PC-9 (cell line): ENCODE measurements at regions not wholly inside any gene's neighbourhood (a gene's known extent, or its start where the extent isn't known, plus 50 kb on each side); places are given as distances from the start of the nearest gene placed in this dataset.

Source experiments
- BruUV-seq: library from RNA; stranded (reverse); fragments of 400-500 nt; replicated peaks from 2 replicates; lab custom pipeline; 2021; lab: Mats Ljungman, UMichigan
- CTCF ChIA-PET: fragments of 300-600 bp; sonication (Branson Sonifier 250); formaldehyde crosslinking; loops from one replicate; lab custom pipeline; 2022; ENCODE audit warnings: antibody characterized with exemption; lab: Charles Lee
- POLR2A ChIA-PET: fragments of 300-600 bp; sonication (Branson Sonifier 250); formaldehyde crosslinking; loops from one replicate; lab custom pipeline; 2022; ENCODE audit warnings: antibody characterized with exemption; ENCODE audit not compliant: unreplicated experiment; lab: Charles Lee
- DNase-seq, 2 experiments: peaks; one replicate each; pipeline versions ENCODE4 v3.0.0 to v3.0.0-alpha.2; 2015 to 2022; ENCODE audit warnings: mixed read lengths in 1 of 2
- H2AFZ ChIP-seq: fragments of 200-600 bp; sonication (generic); 2 replicates; pipeline ENCODE4 v1.8.1; 2017; ENCODE audit warnings: antibody characterized with exemption
- H3F3A ChIP-seq: fragments of 200-600 bp; sonication (generic); 2 replicates; pipeline ENCODE4 v1.8.1; 2017; ENCODE audit warnings: antibody characterized with exemption, mild to moderate bottlenecking, low read depth; ENCODE audit not compliant: insufficient read depth
- H3K27ac ChIP-seq: fragments of 200-600 bp; sonication (generic); 2 replicates; pipeline ENCODE4 v1.6.1; 2016; ENCODE audit warnings: mixed run types
- H3K27me3 ChIP-seq: fragments of 200-600 bp; sonication (generic); 2 replicates; pipeline ENCODE4 v1.6.1; 2016; ENCODE audit warnings: low read depth, mixed run types; ENCODE audit not compliant: insufficient read depth
- H3K36me3 ChIP-seq: fragments of 200-600 bp; sonication (generic); 2 replicates; pipeline ENCODE4 v1.6.1; 2016; ENCODE audit warnings: low read depth, mixed run types
- H3K4me1 ChIP-seq: fragments of 200-600 bp; sonication (generic); replicated peaks from 2 replicates; pipeline ENCODE4 v1.6.1; 2016; ENCODE audit warnings: mixed run types; ENCODE audit not compliant: insufficient read depth
- H3K4me2 ChIP-seq: fragments of 200-600 bp; sonication (generic); 2 replicates; pipeline ENCODE4 v1.6.1; 2017; ENCODE audit warnings: mixed run types
- H3K4me3 ChIP-seq: fragments of 200-600 bp; sonication (generic); 2 replicates; pipeline ENCODE4 v1.6.1; 2016; ENCODE audit warnings: mixed run types
- H3K79me2 ChIP-seq: fragments of 200-600 bp; sonication (generic); 2 replicates; pipeline ENCODE4 v1.6.1; 2017; ENCODE audit warnings: low read depth, mixed run types
- H3K9me2 ChIP-seq: fragments of 200-600 bp; sonication (generic); 2 replicates; pipeline ENCODE4 v1.8.1; 2017; ENCODE audit warnings: mild to moderate bottlenecking; ENCODE audit not compliant: insufficient read depth
- H3K9me3 ChIP-seq: fragments of 200-600 bp; sonication (generic); 2 replicates; pipeline ENCODE4 v1.8.1; 2016; ENCODE audit warnings: low read depth; ENCODE audit not compliant: insufficient read depth
- H4K20me1 ChIP-seq: fragments of 200-600 bp; sonication (generic); 2 replicates; pipeline ENCODE4 v1.8.1; 2017; ENCODE audit not compliant: insufficient read depth
- EZH2 ChIP-seq: fragments of 200-600 bp; sonication (generic); IDR thresholded peaks from 2 replicates; pipeline ENCODE4 v1.8.0; 2017; ENCODE audit warnings: antibody characterized with exemption, low read depth
- intact Hi-C: fragments of 100-400 bp; cut with micrococcal nuclease; formaldehyde crosslinking; loops from one replicate; pipeline ENCODE4 v1.10.0; 2022; ENCODE audit not compliant: unreplicated experiment
- TF ChIP-seq, protein P1 (sequence below): fragments of 200-600 bp; sonication (generic); conservative IDR thresholded peaks from 2 replicates; pipeline ENCODE4 v1.6.1; 2017; ENCODE audit warnings: mixed run types, antibody characterized with exemption, mild to moderate bottlenecking, moderate library complexity

DNA sequence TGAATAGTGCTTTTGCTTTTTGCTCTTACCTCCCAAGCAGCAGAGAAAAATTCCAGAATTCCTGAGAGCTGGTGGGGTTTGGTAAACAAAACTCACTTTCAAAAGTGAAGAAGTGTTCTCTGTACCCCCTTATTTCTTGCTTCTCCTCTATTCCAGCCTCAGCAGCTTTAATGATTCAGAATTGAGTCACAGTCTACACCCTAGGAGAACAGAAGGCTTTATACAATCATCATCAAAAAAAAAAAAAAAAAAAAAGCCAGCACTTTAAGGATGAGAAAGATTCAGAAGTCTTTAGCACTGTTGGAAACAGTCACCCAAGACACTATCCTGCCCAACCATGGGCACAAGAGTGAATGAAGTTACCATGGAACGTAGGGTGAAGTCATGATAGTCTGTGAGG lies 1583.1 kb upstream of the PCDH10 start:
- H3K27me3 ChIP-seq: no peaks in the 10 kb centered on the region
- intact Hi-C loops: no loop called here
- H3K4me2 ChIP-seq: no peak overlapping the region
- no peaks in the 10 kb centered on the region for H3K36me3 ChIP-seq
- H2AFZ ChIP-seq: no peak overlapping the region
- DNase-seq: no peak
- no TSS peak for BruUV-seq
- TF ChIP-seq, protein P1, sequence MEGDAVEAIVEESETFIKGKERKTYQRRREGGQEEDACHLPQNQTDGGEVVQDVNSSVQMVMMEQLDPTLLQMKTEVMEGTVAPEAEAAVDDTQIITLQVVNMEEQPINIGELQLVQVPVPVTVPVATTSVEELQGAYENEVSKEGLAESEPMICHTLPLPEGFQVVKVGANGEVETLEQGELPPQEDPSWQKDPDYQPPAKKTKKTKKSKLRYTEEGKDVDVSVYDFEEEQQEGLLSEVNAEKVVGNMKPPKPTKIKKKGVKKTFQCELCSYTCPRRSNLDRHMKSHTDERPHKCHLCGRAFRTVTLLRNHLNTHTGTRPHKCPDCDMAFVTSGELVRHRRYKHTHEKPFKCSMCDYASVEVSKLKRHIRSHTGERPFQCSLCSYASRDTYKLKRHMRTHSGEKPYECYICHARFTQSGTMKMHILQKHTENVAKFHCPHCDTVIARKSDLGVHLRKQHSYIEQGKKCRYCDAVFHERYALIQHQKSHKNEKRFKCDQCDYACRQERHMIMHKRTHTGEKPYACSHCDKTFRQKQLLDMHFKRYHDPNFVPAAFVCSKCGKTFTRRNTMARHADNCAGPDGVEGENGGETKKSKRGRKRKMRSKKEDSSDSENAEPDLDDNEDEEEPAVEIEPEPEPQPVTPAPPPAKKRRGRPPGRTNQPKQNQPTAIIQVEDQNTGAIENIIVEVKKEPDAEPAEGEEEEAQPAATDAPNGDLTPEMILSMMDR: no peak
- no peak for TF ChIP-seq EZH2
- ChIA-PET POLR2A (no interaction called here), CTCF (no interaction called here)
- no peaks in the 10 kb centered on the region for H3K9me2 ChIP-seq
- H3K9me3 ChIP-seq: no peaks in the 10 kb centered on the region
- H3K79me2 ChIP-seq: no peaks in the 10 kb centered on the region
- no peaks in the 10 kb centered on the region for H3K4me1 ChIP-seq
- no peak overlapping the region for H3K27ac ChIP-seq
- H4K20me1 ChIP-seq: no peaks in the 10 kb centered on the region
- no peak overlapping the region for H3K4me3 ChIP-seq
- no peaks in the 10 kb centered on the region for H3F3A ChIP-seq

DNA sequence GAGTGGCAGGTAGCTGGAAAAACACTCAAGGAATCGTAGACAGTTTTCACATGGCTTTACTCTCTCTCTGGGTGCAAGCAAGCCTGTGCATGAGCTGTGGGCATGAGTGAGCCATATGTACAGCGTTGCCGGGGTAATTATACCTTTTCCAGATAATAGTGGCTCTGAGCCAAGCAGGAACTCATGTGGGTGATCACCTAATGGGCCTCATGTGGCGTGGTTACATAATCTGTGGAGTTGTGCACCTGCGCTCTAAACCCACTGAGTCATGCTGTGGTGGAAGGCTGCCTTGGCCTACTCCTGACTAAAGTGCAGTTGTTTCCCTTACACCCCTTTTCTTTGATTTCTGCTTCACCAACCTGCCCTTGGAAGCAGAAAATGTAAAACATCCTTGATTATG lies 1564.5 kb upstream of the PCDH10 start:
- Histone ChIP-seq H3K9me2 (no peaks in the 10 kb centered on the region), H3K4me1 (no peaks in the 10 kb centered on the region), H2AFZ (no peak overlapping the region), H3K36me3 (no peaks in the 10 kb centered on the region), H3K27ac (no peak overlapping the region), H4K20me1 (no peaks in the 10 kb centered on the region), H3K27me3 (no peaks in the 10 kb centered on the region), H3K4me2 (no peak overlapping the region), H3K79me2 (no peaks in the 10 kb centered on the region), H3F3A (no peaks in the 10 kb centered on the region), H3K9me3 (peaks cover 3% of the 10 kb centered on the region; the same call in 1 of the 2 replicates), H3K4me3 (no peak overlapping the region)
- DNase-seq: no peak
- BruUV-seq: no TSS peak
- CTCF ChIA-PET: no interaction called here
- TF ChIP-seq, protein P1: no peak
- no peak for TF ChIP-seq EZH2
- POLR2A ChIA-PET: no interaction called here
- intact Hi-C loops: no loop called here

GRCh38 chr4:131595140-131595539 lies 1554.0 kb upstream of the PCDH10 start:
- intact Hi-C loops: no loop called here
- no peak overlapping the region for H2AFZ ChIP-seq
- ChIA-PET CTCF (no interaction called here), POLR2A (no interaction called here)
- no peaks in the 10 kb centered on the region for H3K36me3 ChIP-seq
- no peak for DNase-seq
- no peaks in the 10 kb centered on the region for H4K20me1 ChIP-seq
- TF ChIP-seq, protein P1: no peak
- TF ChIP-seq EZH2: no peak
- H3F3A ChIP-seq: no peaks in the 10 kb centered on the region
- no peaks in the 10 kb centered on the region for H3K9me2 ChIP-seq
- BruUV-seq: no TSS peak
- no peaks in the 10 kb centered on the region for H3K79me2 ChIP-seq
- no peaks in the 10 kb centered on the region for H3K27me3 ChIP-seq
- H3K27ac ChIP-seq: no peak overlapping the region
- no peak overlapping the region for H3K4me3 ChIP-seq
- H3K9me3 ChIP-seq: no peaks in the 10 kb centered on the region
- H3K4me1 ChIP-seq: no peaks in the 10 kb centered on the region
- no peak overlapping the region for H3K4me2 ChIP-seq
